WTC11 (cell line): ENCODE measurements at regions not wholly inside any gene's neighbourhood (a gene's known extent, or its start where the extent isn't known, plus 50 kb on each side); places are given as distances from the start of the nearest gene placed in this dataset.

Experiments
- ATAC-seq: fragments of 200-7000 bp; cut with Tn5 transposase; 2 replicates; pipeline ENCODE4 v1.10.0; 2021; ENCODE audit warnings: mild to moderate bottlenecking, moderate library complexity
- CTCF ChIA-PET: fragments of 300-600 bp; sonication (Branson Sonifier 250); formaldehyde crosslinking; loops from one replicate; lab custom pipeline; 2021; ENCODE audit warnings: antibody characterized with exemption; lab: Charles Lee
- POLR2A ChIA-PET: fragments of 350-600 bp; sonication (Branson Sonifier 250); formaldehyde crosslinking; loops from one replicate; lab custom pipeline; 2021; ENCODE audit warnings: antibody characterized with exemption; lab: Charles Lee
- DNase-seq: peaks from one replicate; pipeline ENCODE4 v3.0.0; 2021; ENCODE audit warnings: low spot score
- H3K27ac Mint-ChIP-seq: 2 replicates; pipeline ENCODE4 v1.8.0; 2021; ENCODE audit warnings: mixed read lengths
- H3K27me3 Mint-ChIP-seq: 2 replicates; pipeline ENCODE4 v1.8.0; 2021; ENCODE audit warnings: low read depth, mild to moderate bottlenecking, moderate library complexity, mixed read lengths
- H3K36me3 Mint-ChIP-seq: 2 replicates; pipeline ENCODE4 v1.8.0; 2021; ENCODE audit warnings: mixed read lengths
- H3K4me1 Mint-ChIP-seq: 2 replicates; pipeline ENCODE4 v1.8.0; 2022; ENCODE audit warnings: mixed read lengths
- H3K4me3 Mint-ChIP-seq: 2 replicates; pipeline ENCODE4 v1.8.0; 2021; ENCODE audit warnings: mild to moderate bottlenecking, moderate library complexity, mixed read lengths
- H3K9me3 Mint-ChIP-seq: 2 replicates; pipeline ENCODE4 v1.8.0; 2021; ENCODE audit warnings: mixed read lengths
- AFF4 ChIP-seq: sonication (generic); formaldehyde crosslinking; IDR thresholded peaks from 2 replicates; pipeline ENCODE4 v1.8.1; 2023; ENCODE audit warnings: mild to moderate bottlenecking, missing genetic modification reagents, borderline replicate concordance
- AR ChIP-seq: fragments of 250-450 bp; sonication (Bioruptor Pico); IDR thresholded peaks from 2 replicates; pipeline ENCODE4 v1.9.0; 2021; ENCODE audit warnings: mild to moderate bottlenecking
- ATF1 ChIP-seq: sonication (generic); formaldehyde crosslinking; IDR thresholded peaks from 2 replicates; pipeline ENCODE4 v1.8.1; 2023; ENCODE audit warnings: mild to moderate bottlenecking, moderate library complexity, missing genetic modification reagents
- CREB1 ChIP-seq: sonication (generic); formaldehyde crosslinking; IDR thresholded peaks from 2 replicates; pipeline ENCODE4 v1.8.0; 2023; ENCODE audit warnings: mild to moderate bottlenecking, missing genetic modification reagents
- GRHL2 ChIP-seq: fragments of 250-450 bp; sonication (Bioruptor Pico); IDR thresholded peaks from 2 replicates; pipeline ENCODE4 v1.8.0; 2022; ENCODE audit warnings: mild to moderate bottlenecking, moderate library complexity; ENCODE audit not compliant: insufficient replicate concordance, severe bottlenecking
- GTF2I ChIP-seq: fragments of 250-450 bp; sonication (Bioruptor Pico); conservative IDR thresholded peaks from 2 replicates; pipeline ENCODE4 v1.4.0; 2021; ENCODE audit warnings: mild to moderate bottlenecking
- HMGA2 ChIP-seq: fragments of 250-450 bp; sonication (Bioruptor Pico); IDR thresholded peaks from 2 replicates; pipeline ENCODE4 v1.4.0; 2021; ENCODE audit warnings: mild to moderate bottlenecking, moderate library complexity
- IRF2 ChIP-seq: sonication (generic); formaldehyde crosslinking; IDR thresholded peaks from 2 replicates; pipeline ENCODE4 v1.8.0; 2022; ENCODE audit warnings: low read depth, missing genetic modification reagents, borderline replicate concordance
- JAZF1 ChIP-seq: fragments of 250-450 bp; sonication (Bioruptor Pico); IDR thresholded peaks from 2 replicates; pipeline ENCODE4 v1.9.0; 2021; ENCODE audit warnings: moderate library complexity, mild to moderate bottlenecking, inconsistent platforms
- MLX ChIP-seq: sonication (generic); formaldehyde crosslinking; IDR thresholded peaks from 2 replicates; pipeline ENCODE4 v1.8.1; 2023; ENCODE audit warnings: mild to moderate bottlenecking, missing genetic modification reagents, moderate library complexity
- SP1 ChIP-seq: sonication (generic); formaldehyde crosslinking; conservative IDR thresholded peaks from 2 replicates; pipeline ENCODE4 v1.8.1; 2022; ENCODE audit warnings: missing genetic modification reagents
- TEAD1 ChIP-seq: sonication (generic); formaldehyde crosslinking; IDR thresholded peaks from 2 replicates; pipeline ENCODE4 v1.8.0; 2022; ENCODE audit warnings: mild to moderate bottlenecking, missing genetic modification reagents
- TP53 ChIP-seq: sonication (generic); formaldehyde crosslinking; IDR thresholded peaks from 2 replicates; pipeline ENCODE4 v1.8.1; 2023; ENCODE audit warnings: mild to moderate bottlenecking, missing genetic modification reagents
- ZBTB43 ChIP-seq: sonication (generic); formaldehyde crosslinking; IDR thresholded peaks from 2 replicates; pipeline ENCODE4 v1.8.1; 2023; ENCODE audit warnings: mild to moderate bottlenecking, missing genetic modification reagents
- TF ChIP-seq, protein P1 (sequence below): fragments of 250-450 bp; sonication (Bioruptor Pico); IDR thresholded peaks from 2 replicates; pipeline ENCODE4 v1.9.0; 2021; ENCODE audit warnings: mild to moderate bottlenecking, borderline replicate concordance
- TF ChIP-seq, protein P2 (sequence below): sonication (generic); formaldehyde crosslinking; IDR thresholded peaks from 2 replicates; pipeline ENCODE4 v1.8.0; 2023; ENCODE audit warnings: missing genetic modification reagents
- TF ChIP-seq, protein P3 (sequence below): sonication (generic); formaldehyde crosslinking; IDR thresholded peaks from 2 replicates; pipeline ENCODE4 v1.8.1; 2023; ENCODE audit warnings: mild to moderate bottlenecking, moderate library complexity, missing genetic modification reagents

DNA sequence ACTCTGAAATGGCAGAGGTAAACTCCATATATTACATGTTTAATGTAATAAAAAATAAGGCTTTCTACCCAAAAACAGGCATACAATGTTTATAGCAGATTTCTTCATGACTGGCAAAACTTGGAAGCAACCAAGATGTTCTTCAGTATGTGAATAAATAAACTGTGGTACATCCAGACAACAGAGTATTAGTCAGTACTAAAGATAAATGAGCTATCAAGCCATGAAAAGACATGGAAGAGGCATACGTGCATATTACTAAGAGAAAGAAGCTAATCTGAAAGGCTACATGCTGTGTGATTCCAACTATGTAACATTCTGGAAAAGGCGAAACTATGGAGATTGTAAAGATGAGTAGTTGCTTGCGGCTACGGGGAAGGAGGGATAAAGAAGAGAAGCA, 97.4 kb downstream of the OSR1 start (continued):
- TF ChIP-seq MLX (CRISPR knock-in tag) (no peak), HMGA2 (no peak), SP1 (CRISPR knock-in tag) (no peak)
- TF ChIP-seq, protein P1, sequence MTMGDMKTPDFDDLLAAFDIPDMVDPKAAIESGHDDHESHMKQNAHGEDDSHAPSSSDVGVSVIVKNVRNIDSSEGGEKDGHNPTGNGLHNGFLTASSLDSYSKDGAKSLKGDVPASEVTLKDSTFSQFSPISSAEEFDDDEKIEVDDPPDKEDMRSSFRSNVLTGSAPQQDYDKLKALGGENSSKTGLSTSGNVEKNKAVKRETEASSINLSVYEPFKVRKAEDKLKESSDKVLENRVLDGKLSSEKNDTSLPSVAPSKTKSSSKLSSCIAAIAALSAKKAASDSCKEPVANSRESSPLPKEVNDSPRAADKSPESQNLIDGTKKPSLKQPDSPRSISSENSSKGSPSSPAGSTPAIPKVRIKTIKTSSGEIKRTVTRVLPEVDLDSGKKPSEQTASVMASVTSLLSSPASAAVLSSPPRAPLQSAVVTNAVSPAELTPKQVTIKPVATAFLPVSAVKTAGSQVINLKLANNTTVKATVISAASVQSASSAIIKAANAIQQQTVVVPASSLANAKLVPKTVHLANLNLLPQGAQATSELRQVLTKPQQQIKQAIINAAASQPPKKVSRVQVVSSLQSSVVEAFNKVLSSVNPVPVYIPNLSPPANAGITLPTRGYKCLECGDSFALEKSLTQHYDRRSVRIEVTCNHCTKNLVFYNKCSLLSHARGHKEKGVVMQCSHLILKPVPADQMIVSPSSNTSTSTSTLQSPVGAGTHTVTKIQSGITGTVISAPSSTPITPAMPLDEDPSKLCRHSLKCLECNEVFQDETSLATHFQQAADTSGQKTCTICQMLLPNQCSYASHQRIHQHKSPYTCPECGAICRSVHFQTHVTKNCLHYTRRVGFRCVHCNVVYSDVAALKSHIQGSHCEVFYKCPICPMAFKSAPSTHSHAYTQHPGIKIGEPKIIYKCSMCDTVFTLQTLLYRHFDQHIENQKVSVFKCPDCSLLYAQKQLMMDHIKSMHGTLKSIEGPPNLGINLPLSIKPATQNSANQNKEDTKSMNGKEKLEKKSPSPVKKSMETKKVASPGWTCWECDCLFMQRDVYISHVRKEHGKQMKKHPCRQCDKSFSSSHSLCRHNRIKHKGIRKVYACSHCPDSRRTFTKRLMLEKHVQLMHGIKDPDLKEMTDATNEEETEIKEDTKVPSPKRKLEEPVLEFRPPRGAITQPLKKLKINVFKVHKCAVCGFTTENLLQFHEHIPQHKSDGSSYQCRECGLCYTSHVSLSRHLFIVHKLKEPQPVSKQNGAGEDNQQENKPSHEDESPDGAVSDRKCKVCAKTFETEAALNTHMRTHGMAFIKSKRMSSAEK (CRISPR knock-in tag): no peak
- TF ChIP-seq, all 79 proteins: peak for 0

GRCh38 chr2:19256121-19256601, 102.3 kb downstream of the OSR1 start:
- peaks cover 3% of the 10 kb centered on the region for H3K36me3 Mint-ChIP-seq
- CTCF ChIA-PET: no interaction called here
- ATAC-seq (no peak), DNase-seq (no peak)
- H3K27ac Mint-ChIP-seq: no peak overlapping the region
- H3K4me3 Mint-ChIP-seq: no peak overlapping the region
- POLR2A ChIA-PET: no interaction called here
- no peaks in the 10 kb centered on the region for H3K27me3 Mint-ChIP-seq
- TF ChIP-seq, protein P2, sequence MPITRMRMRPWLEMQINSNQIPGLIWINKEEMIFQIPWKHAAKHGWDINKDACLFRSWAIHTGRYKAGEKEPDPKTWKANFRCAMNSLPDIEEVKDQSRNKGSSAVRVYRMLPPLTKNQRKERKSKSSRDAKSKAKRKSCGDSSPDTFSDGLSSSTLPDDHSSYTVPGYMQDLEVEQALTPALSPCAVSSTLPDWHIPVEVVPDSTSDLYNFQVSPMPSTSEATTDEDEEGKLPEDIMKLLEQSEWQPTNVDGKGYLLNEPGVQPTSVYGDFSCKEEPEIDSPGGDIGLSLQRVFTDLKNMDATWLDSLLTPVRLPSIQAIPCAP (CRISPR knock-in tag): no peak
- no peak for TF ChIP-seq GTF2I (CRISPR knock-in tag)
- no peak for TF ChIP-seq TP53 (CRISPR knock-in tag)
- TF ChIP-seq ATF1 (CRISPR knock-in tag): no peak
- TF ChIP-seq, protein P3, sequence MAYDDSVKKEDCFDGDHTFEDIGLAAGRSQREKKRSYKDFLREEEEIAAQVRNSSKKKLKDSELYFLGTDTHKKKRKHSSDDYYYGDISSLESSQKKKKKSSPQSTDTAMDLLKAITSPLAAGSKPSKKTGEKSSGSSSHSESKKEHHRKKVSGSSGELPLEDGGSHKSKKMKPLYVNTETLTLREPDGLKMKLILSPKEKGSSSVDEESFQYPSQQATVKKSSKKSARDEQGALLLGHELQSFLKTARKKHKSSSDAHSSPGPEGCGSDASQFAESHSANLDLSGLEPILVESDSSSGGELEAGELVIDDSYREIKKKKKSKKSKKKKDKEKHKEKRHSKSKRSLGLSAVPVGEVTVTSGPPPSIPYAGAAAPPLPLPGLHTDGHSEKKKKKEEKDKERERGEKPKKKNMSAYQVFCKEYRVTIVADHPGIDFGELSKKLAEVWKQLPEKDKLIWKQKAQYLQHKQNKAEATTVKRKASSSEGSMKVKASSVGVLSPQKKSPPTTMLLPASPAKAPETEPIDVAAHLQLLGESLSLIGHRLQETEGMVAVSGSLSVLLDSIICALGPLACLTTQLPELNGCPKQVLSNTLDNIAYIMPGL: no peak
- no peak for TF ChIP-seq IRF2 (CRISPR knock-in tag)
- TF ChIP-seq GRHL2: no peak
- TF ChIP-seq CREB1 (CRISPR knock-in tag): no peak
- TF ChIP-seq TEAD1 (CRISPR knock-in tag): no peak
- TF ChIP-seq AR (CRISPR knock-in tag): no peak
- no peak for TF ChIP-seq ZBTB43 (CRISPR knock-in tag)
- TF ChIP-seq JAZF1: no peak
- no peak for TF ChIP-seq AFF4 (CRISPR knock-in tag)
- H3K9me3 Mint-ChIP-seq: peaks cover 21% of the 10 kb centered on the region
- no peaks in the 10 kb centered on the region for H3K4me1 Mint-ChIP-seq
